ENCODE measurements at regions not wholly inside any gene's neighbourhood (a gene's known extent, or its start where the extent isn't known, plus 50 kb on each side); places are given as distances from the start of the nearest gene placed in this dataset.

- TF ChIP-seq CTCF (IDR thresholded peaks at IDR 0.05; ENCODE audit: borderline replicate concordance, extremely low read depth, low read length, poor library complexity, severe bottlenecking) (no peak), EZH2 (IDR thresholded peaks at IDR 0.05; ENCODE audit: borderline replicate concordance, low read depth, low read length, severe bottlenecking) (no peak)
These were observed 306.6 kb downstream of the MAF start for GRCh38 chr16:79293836-79294460.

All from DND-41 (cell line).